ENCODE measurements at regions not wholly inside any gene's neighbourhood (a gene's known extent, or its start where the extent isn't known, plus 50 kb on each side); places are given as distances from the start of the nearest gene placed in this dataset.

GRCh38 chr18:22330508-22330907 lies 87.2 kb downstream of the CTAGE1 start:
- no peak for DNase-seq (ENCODE audit: low read depth, low spot score)

- DNase-seq (ENCODE audit: low read depth, low spot score), result no peak
Measured at GRCh38 chr18:22325396-22325795, 92.3 kb downstream of the CTAGE1 start.

GRCh38 chr18:22324191-22325131 lies 93.3 kb downstream of the CTAGE1 start:
- no peak for DNase-seq (ENCODE audit: low read depth, low spot score)

GRCh38 chr18:22322243-22322691 lies 95.4 kb downstream of the CTAGE1 start:
- DNase-seq (ENCODE audit: low read depth, low spot score), result no peak

- no peak for DNase-seq (ENCODE audit: low read depth, low spot score)
Measured at GRCh38 chr18:22320771-22321170, 96.9 kb downstream of the CTAGE1 start.

GRCh38 chr18:22320155-22320554 lies 97.6 kb downstream of the CTAGE1 start:
- DNase-seq (ENCODE audit: low read depth, low spot score), result no peak

- no peak for DNase-seq (ENCODE audit: low read depth, low spot score)
Measured at GRCh38 chr18:22318745-22319407, 98.8 kb downstream of the CTAGE1 start.

GRCh38 chr18:22314420-22314819 lies 103.3 kb downstream of the CTAGE1 start:
- DNase-seq (ENCODE audit: low read depth, low spot score), result no peak

GRCh38 chr18:22314001-22314400 lies 103.7 kb downstream of the CTAGE1 start:
- no peak for DNase-seq (ENCODE audit: low read depth, low spot score)

- DNase-seq (ENCODE audit: low read depth, low spot score), result no peak
Measured at GRCh38 chr18:22311301-22311700, 106.4 kb downstream of the CTAGE1 start.

- no peak for DNase-seq (ENCODE audit: low read depth, low spot score)
Measured at GRCh38 chr18:22309191-22309590, 108.5 kb downstream of the CTAGE1 start.

GRCh38 chr18:22307528-22307927 lies 110.2 kb downstream of the CTAGE1 start:
- DNase-seq (ENCODE audit: low read depth, low spot score), result no peak

- DNase-seq (ENCODE audit: low read depth, low spot score), result no peak
Measured at GRCh38 chr18:22303927-22304326, 113.8 kb downstream of the CTAGE1 start.

GRCh38 chr18:22302144-22302543 lies 115.6 kb downstream of the CTAGE1 start:
- no peak for DNase-seq (ENCODE audit: low read depth, low spot score)

- no peak for DNase-seq (ENCODE audit: low read depth, low spot score)
Measured at GRCh38 chr18:22300665-22301636, 116.8 kb downstream of the CTAGE1 start.

GRCh38 chr18:22297008-22297407 lies 120.7 kb downstream of the CTAGE1 start:
- DNase-seq (ENCODE audit: low read depth, low spot score), result no peak

GRCh38 chr18:22296304-22296703 lies 121.4 kb downstream of the CTAGE1 start:
- no peak for DNase-seq (ENCODE audit: low read depth, low spot score)

GRCh38 chr18:22293417-22293816 lies 124.0 kb downstream of the GATA6 start:
- DNase-seq (ENCODE audit: low read depth, low spot score), result no peak

- no peak for DNase-seq (ENCODE audit: low read depth, low spot score)
Measured at GRCh38 chr18:22290004-22290403, 120.6 kb downstream of the GATA6 start.

GRCh38 chr18:22286585-22286984 lies 117.2 kb downstream of the GATA6 start:
- DNase-seq (ENCODE audit: low read depth, low spot score), result no peak

GRCh38 chr18:22285361-22286140 lies 116.2 kb downstream of the GATA6 start:
- no peak for DNase-seq (ENCODE audit: low read depth, low spot score)

Data from brain pericyte (primary cell).